ENCODE measurements at regions not wholly inside any gene's neighbourhood (a gene's known extent, or its start where the extent isn't known, plus 50 kb on each side); places are given as distances from the start of the nearest gene placed in this dataset.
"Not testable (repeated sequence)": the region's sequence is repeated elsewhere in the genome, so short reads cannot be mapped to it uniquely, and the experiment has no call there.

- DNase-seq = no peak
Measured at GRCh38 chr17:27944546-27945332, 51.6 kb upstream of the LYRM9 start.

GRCh38 chr17:27945333-27945616 is 52.1 kb upstream of the LYRM9 start:
- no peak for DNase-seq

- no peak for DNase-seq
Measured at GRCh38 chr17:27945953-27946352, 52.8 kb upstream of the LYRM9 start.

- DNase-seq = no peak
Measured at GRCh38 chr17:27946513-27946912, 53.3 kb upstream of the LYRM9 start.

- DNase-seq = no peak
Measured at GRCh38 chr17:27947005-27947406, 53.8 kb upstream of the LYRM9 start.

GRCh38 chr17:27949304-27949703 is 56.1 kb upstream of the LYRM9 start:
- no peak for DNase-seq

- not testable (repeated sequence) for DNase-seq
Measured at GRCh38 chr17:27950225-27950624, 57.1 kb upstream of the LYRM9 start.

- no peak for DNase-seq
Measured at GRCh38 chr17:27950995-27951394, 57.8 kb upstream of the LYRM9 start.

- no peak for DNase-seq
Measured at GRCh38 chr17:27951872-27952271, 58.7 kb upstream of the LYRM9 start.

GRCh38 chr17:27952366-27952765 is 59.2 kb upstream of the LYRM9 start:
- DNase-seq = no peak

GRCh38 chr17:27954548-27955495 is 61.7 kb upstream of the LYRM9 start:
- DNase-seq = no peak

GRCh38 chr17:27956601-27957445 is 63.7 kb upstream of the LYRM9 start:
- DNase-seq = no peak

- not testable (repeated sequence) for DNase-seq
Measured at GRCh38 chr17:27957446-27957793, 64.3 kb upstream of the LYRM9 start.

GRCh38 chr17:27958708-27959381 is 65.7 kb upstream of the LYRM9 start:
- no peak for DNase-seq

GRCh38 chr17:27959382-27959709 is 66.2 kb upstream of the LYRM9 start:
- no peak for DNase-seq

GRCh38 chr17:27960183-27960849 is 67.2 kb upstream of the LYRM9 start:
- no peak for DNase-seq

- not testable (repeated sequence) for DNase-seq
Measured at GRCh38 chr17:27962581-27962980, 69.4 kb upstream of the LYRM9 start.

GRCh38 chr17:27965224-27965623 is 72.1 kb upstream of the LYRM9 start:
- no peak for DNase-seq

- no peak for DNase-seq
Measured at GRCh38 chr17:27968206-27968732, 74.2 kb upstream of the NLK start.

GRCh38 chr17:27970587-27970986 is 71.9 kb upstream of the NLK start:
- DNase-seq = no peak

- no peak for DNase-seq
Measured at GRCh38 chr17:27973258-27974044, 69.0 kb upstream of the NLK start.

Measured in SW 1271 (cell line).